ENCODE measurements at regions not wholly inside any gene's neighbourhood (a gene's known extent, or its start where the extent isn't known, plus 50 kb on each side); places are given as distances from the start of the nearest gene placed in this dataset.

DNA sequence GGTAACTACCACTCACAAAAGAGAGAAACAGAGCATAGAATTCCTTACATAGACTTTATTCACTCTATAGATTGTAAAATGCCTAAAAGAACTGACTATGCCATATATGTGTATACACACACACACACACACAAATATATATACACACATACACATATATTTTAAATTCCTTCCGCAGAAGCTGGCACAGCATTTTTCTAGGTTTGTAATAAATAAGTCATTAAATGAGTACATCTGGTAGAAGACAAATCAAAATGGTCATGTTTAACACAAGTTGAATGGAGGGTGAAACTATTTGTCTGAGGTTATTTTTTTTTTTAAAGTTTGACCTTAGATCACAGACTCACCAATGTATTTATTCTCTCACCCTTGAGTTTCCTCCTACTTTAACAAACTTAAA lies 58.2 kb downstream of the CCER1 start:
- TF ChIP-seq, protein P1, sequence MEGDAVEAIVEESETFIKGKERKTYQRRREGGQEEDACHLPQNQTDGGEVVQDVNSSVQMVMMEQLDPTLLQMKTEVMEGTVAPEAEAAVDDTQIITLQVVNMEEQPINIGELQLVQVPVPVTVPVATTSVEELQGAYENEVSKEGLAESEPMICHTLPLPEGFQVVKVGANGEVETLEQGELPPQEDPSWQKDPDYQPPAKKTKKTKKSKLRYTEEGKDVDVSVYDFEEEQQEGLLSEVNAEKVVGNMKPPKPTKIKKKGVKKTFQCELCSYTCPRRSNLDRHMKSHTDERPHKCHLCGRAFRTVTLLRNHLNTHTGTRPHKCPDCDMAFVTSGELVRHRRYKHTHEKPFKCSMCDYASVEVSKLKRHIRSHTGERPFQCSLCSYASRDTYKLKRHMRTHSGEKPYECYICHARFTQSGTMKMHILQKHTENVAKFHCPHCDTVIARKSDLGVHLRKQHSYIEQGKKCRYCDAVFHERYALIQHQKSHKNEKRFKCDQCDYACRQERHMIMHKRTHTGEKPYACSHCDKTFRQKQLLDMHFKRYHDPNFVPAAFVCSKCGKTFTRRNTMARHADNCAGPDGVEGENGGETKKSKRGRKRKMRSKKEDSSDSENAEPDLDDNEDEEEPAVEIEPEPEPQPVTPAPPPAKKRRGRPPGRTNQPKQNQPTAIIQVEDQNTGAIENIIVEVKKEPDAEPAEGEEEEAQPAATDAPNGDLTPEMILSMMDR (conservative IDR thresholded peaks at IDR 0.05 in 1 of 2, IDR thresholded peaks at IDR 0.05 in 1 of 2; ENCODE audit: extremely low read depth in 1 of 2, insufficient read depth in 1 of 2, low read depth in 1 of 2, low read length in 2 of 2): no peak
- TF ChIP-seq EZH2 (IDR thresholded peaks at IDR 0.05; ENCODE audit: borderline replicate concordance, low read length): no peak
